ENCODE measurements at regions not wholly inside any gene's neighbourhood (a gene's known extent, or its start where the extent isn't known, plus 50 kb on each side); places are given as distances from the start of the nearest gene placed in this dataset.

GRCh38 chr18:1965541-1965940 lies 605.8 kb downstream of the METTL4 start:
- intact Hi-C loops (cut with DNase I) = no loop called here
- H3K9me3 ChIP-seq = no peaks in the 10 kb centered on the region
- no peak overlapping the region for H3K27ac ChIP-seq
- DNase-seq (no peak), ATAC-seq (no peak)
- H3K4me1 ChIP-seq = no peaks in the 10 kb centered on the region
- TF ChIP-seq CTCF (IDR thresholded peaks at IDR 0.05) (no peak), POLR2A (IDR thresholded peaks at IDR 0.05) (no peak)
- H3K36me3 ChIP-seq = no peaks in the 10 kb centered on the region
- no peaks in the 10 kb centered on the region for H3K27me3 ChIP-seq
- no peak overlapping the region for H3K4me3 ChIP-seq
- WGBS (ENCODE audit: insufficient coverage, low coverage, low lambda C conversion rate, missing lambda C conversion rate) = 51% methylated on average over 2 of the region's 2 CpGs

GRCh38 chr18:1968801-1969498 lies 602.4 kb downstream of the METTL4 start:
- DNase-seq = no peak
- intact Hi-C loops (cut with DNase I) = no loop called here
- no peak for TF ChIP-seq POLR2A (IDR thresholded peaks at IDR 0.05)
- TF ChIP-seq CTCF (IDR thresholded peaks at IDR 0.05) = no peak
- Histone ChIP-seq H3K9me3 (no peaks in the 10 kb centered on the region), H3K4me3 (no peak overlapping the region), H3K27me3 (no peaks in the 10 kb centered on the region), H3K4me1 (no peaks in the 10 kb centered on the region), H3K36me3 (no peaks in the 10 kb centered on the region), H3K27ac (no peak overlapping the region)
- 19% methylated on average over 2 of the region's 4 CpGs for WGBS (ENCODE audit: insufficient coverage, low coverage, low lambda C conversion rate, missing lambda C conversion rate)
- ATAC-seq = no peak

- intact Hi-C loops (cut with DNase I) = no loop called here
- WGBS (ENCODE audit: insufficient coverage, low coverage, low lambda C conversion rate, missing lambda C conversion rate) = 22% methylated on average over 4 of the region's 6 CpGs
- Histone ChIP-seq H3K9me3 (no peaks in the 10 kb centered on the region), H3K27ac (no peak overlapping the region), H3K36me3 (no peaks in the 10 kb centered on the region), H3K27me3 (no peaks in the 10 kb centered on the region), H3K4me3 (no peak overlapping the region), H3K4me1 (no peaks in the 10 kb centered on the region)
- ATAC-seq = no peak
- TF ChIP-seq POLR2A (IDR thresholded peaks at IDR 0.05) (no peak), CTCF (IDR thresholded peaks at IDR 0.05) (no peak)
- DNase-seq = no peak
These were observed 594.8 kb downstream of the METTL4 start for GRCh38 chr18:1976484-1976883.

GRCh38 chr18:1982056-1982455 lies 589.2 kb downstream of the METTL4 start:
- Histone ChIP-seq H3K4me3 (no peak overlapping the region), H3K4me1 (no peaks in the 10 kb centered on the region), H3K36me3 (no peaks in the 10 kb centered on the region), H3K9me3 (no peaks in the 10 kb centered on the region), H3K27ac (no peak overlapping the region), H3K27me3 (no peaks in the 10 kb centered on the region)
- intact Hi-C loops (cut with DNase I) = no loop called here
- TF ChIP-seq CTCF (IDR thresholded peaks at IDR 0.05) = no peak
- TF ChIP-seq POLR2A (IDR thresholded peaks at IDR 0.05) = no peak
- no peak for DNase-seq
- WGBS (ENCODE audit: insufficient coverage, low coverage, low lambda C conversion rate, missing lambda C conversion rate) = 38% methylated on average over 2 of the region's 2 CpGs
- ATAC-seq = no peak

Data from right lobe of liver (tissue), 6 donors.